ENCODE measurements at regions not wholly inside any gene's neighbourhood (a gene's known extent, or its start where the extent isn't known, plus 50 kb on each side); places are given as distances from the start of the nearest gene placed in this dataset.

- TF ChIP-seq CTCF (IDR thresholded peaks at IDR 0.05): no peak
- H3K36me3 ChIP-seq: no peaks in the 10 kb centered on the region
- intact Hi-C loops (cut with DNase I): no loop called here
- DNase-seq (ENCODE audit: low spot score in 2 of 2): no peak
- H3K4me3 ChIP-seq: no peak overlapping the region
- H3K27ac ChIP-seq: no peak overlapping the region
- H3K4me1 ChIP-seq: no peaks in the 10 kb centered on the region
- no peaks in the 10 kb centered on the region for H3K27me3 ChIP-seq
- no peaks in the 10 kb centered on the region for H3K9me3 ChIP-seq
Measured at GRCh38 chr6:14945461-14946185, 300.2 kb upstream of the JARID2 start.

DNA sequence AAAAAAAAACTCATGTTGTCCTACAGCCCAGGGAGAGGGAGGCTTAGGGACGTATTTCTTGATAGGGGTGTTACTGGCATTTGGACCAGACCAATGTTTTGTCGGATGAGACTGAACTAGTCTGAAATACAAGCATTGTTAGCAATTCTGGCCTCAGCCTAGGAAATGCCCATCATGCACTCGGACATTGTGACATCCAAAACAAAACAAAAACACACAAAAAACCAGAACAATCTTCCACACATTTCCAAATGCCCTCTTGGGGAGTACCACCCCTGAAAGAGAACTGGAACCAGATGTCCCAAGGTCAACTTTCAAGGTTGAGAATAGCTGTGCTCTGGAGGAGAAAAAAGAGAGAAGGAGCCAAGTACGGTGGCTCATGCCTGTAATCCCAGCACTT, 299.1 kb upstream of the JARID2 start:
- Histone ChIP-seq H3K27ac (no peak overlapping the region), H3K4me1 (no peaks in the 10 kb centered on the region), H3K36me3 (no peaks in the 10 kb centered on the region), H3K27me3 (no peaks in the 10 kb centered on the region), H3K9me3 (no peaks in the 10 kb centered on the region), H3K4me3 (no peak overlapping the region)
- DNase-seq (ENCODE audit: low spot score in 2 of 2): no peak
- intact Hi-C loops (cut with DNase I): no loop called here
- TF ChIP-seq CTCF (IDR thresholded peaks at IDR 0.05): no peak

GRCh38 chr6:14948586-14949245, 297.2 kb upstream of the JARID2 start:
- TF ChIP-seq CTCF (IDR thresholded peaks at IDR 0.05): no peak
- no peaks in the 10 kb centered on the region for H3K27me3 ChIP-seq
- no peak overlapping the region for H3K4me3 ChIP-seq
- no peak overlapping the region for H3K27ac ChIP-seq
- H3K36me3 ChIP-seq: no peaks in the 10 kb centered on the region
- H3K9me3 ChIP-seq: no peaks in the 10 kb centered on the region
- intact Hi-C loops (cut with DNase I): no loop called here
- H3K4me1 ChIP-seq: no peaks in the 10 kb centered on the region
- DNase-seq (ENCODE audit: low spot score in 2 of 2): no peak

GRCh38 chr6:14950103-14950969, 295.5 kb upstream of the JARID2 start:
- Histone ChIP-seq H3K27ac (no peak overlapping the region), H3K4me3 (no peak overlapping the region), H3K9me3 (no peaks in the 10 kb centered on the region), H3K4me1 (no peaks in the 10 kb centered on the region), H3K36me3 (no peaks in the 10 kb centered on the region), H3K27me3 (no peaks in the 10 kb centered on the region)
- intact Hi-C loops (cut with DNase I): no loop called here
- no peak for DNase-seq (ENCODE audit: low spot score in 2 of 2)
- TF ChIP-seq CTCF (IDR thresholded peaks at IDR 0.05): no peak

- Histone ChIP-seq H3K36me3 (no peaks in the 10 kb centered on the region), H3K4me3 (no peak overlapping the region), H3K4me1 (no peaks in the 10 kb centered on the region), H3K27me3 (no peaks in the 10 kb centered on the region), H3K9me3 (no peaks in the 10 kb centered on the region), H3K27ac (no peak overlapping the region)
- DNase-seq (ENCODE audit: low spot score in 2 of 2): no peak
- no peak for TF ChIP-seq CTCF (IDR thresholded peaks at IDR 0.05)
- intact Hi-C loops (cut with DNase I): no loop called here
Measured at GRCh38 chr6:14950970-14951276, 294.9 kb upstream of the JARID2 start.
